ENCODE measurements at regions not wholly inside any gene's neighbourhood (a gene's known extent, or its start where the extent isn't known, plus 50 kb on each side); places are given as distances from the start of the nearest gene placed in this dataset.

DNA sequence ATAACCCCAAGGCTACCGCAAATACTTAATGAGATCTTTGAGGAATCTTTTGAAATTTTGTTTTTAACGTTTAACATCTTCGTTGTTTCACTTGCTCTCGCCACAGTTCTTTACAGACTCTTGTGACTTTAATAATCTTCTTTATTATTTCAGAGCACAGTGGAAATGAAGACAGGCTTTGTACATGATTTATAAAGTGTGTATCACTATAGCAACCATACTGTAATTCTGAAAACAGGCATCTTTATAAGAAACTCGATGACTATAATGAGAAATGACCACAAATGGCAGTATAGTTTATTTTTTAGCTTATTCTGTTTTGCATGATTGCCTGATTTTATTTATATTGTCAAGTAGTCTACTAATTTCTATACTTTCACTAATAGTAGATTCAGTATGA, 224.4 kb upstream of the GALNTL6 start:
- Histone ChIP-seq H3K36me3 (ENCODE audit: control insufficient read depth in 2 of 3, insufficient read depth in 3 of 3, low read length in 3 of 3) (no peaks in the 10 kb centered on the region), H3K27ac (ENCODE audit: low read depth, low read length) (no peak overlapping the region), H3K27me3 (ENCODE audit: control insufficient read depth in 2 of 2, insufficient read depth in 2 of 2, low read length in 2 of 2) (no peaks in the 10 kb centered on the region), H3K4me3 (ENCODE audit: low read length) (no peak overlapping the region), H3K9me3 (ENCODE audit: control insufficient read depth in 2 of 3, low read length in 3 of 3) (peaks cover 0 to 4% (median 0%) of the 10 kb centered on the region in 3 experiments), H3K4me1 (ENCODE audit: control insufficient read depth in 2 of 2, insufficient read depth in 2 of 2, low read length in 2 of 2) (no peaks in the 10 kb centered on the region)
- Mint-ChIP-seq H3K36me3 (no peaks in the 10 kb centered on the region), H3K27ac (no peak overlapping the region), H3K9me3 (peaks cover 0 to 22% (median 3%) of the 10 kb centered on the region in 11 donors), H3K4me1 (no peaks in the 10 kb centered on the region), H3K27me3 (no peaks in the 10 kb centered on the region), H3K4me3 (no peak overlapping the region)
- POLR2A ChIA-PET = no interaction called here
- CTCF ChIA-PET = no interaction called here
- DNase-seq (no peak), ATAC-seq (no peak)
- intact Hi-C loops (cut with micrococcal nuclease) = no loop called here

DNA sequence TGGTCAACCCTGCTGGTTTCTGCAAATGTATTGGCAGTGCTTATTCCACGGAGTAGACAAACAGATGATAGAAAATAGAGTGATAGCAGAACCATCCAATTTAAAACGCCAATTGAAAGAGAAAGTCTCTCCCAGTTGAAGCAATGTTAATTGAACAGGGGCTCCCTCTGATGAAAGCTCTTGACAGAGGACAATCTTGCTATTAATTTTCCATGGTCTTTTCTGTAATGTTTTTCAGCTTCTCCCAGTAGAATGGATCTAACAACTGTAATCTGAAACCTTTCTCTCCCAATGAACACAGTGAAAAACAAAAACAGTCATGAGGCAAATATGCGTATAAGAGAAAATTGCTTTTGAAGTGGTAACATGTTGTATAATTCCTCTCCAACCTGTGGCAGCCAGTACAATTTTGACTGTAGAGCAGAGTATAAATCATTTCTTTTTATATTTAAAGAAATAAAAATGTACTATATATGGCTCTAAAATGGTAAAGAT, 225.1 kb upstream of the GALNTL6 start:
- Mint-ChIP-seq H3K27me3 (no peaks in the 10 kb centered on the region), H3K4me3 (no peak overlapping the region), H3K36me3 (no peaks in the 10 kb centered on the region), H3K4me1 (no peaks in the 10 kb centered on the region), H3K27ac (no peak overlapping the region), H3K9me3 (peaks cover 0 to 17% (median 0%) of the 10 kb centered on the region in 11 donors)
- no peak for DNase-seq
- Histone ChIP-seq H3K9me3 (ENCODE audit: control insufficient read depth in 2 of 3, low read length in 3 of 3) (peaks cover 0 to 8% (median 0%) of the 10 kb centered on the region in 3 experiments), H3K4me3 (ENCODE audit: low read length) (no peak overlapping the region), H3K4me1 (ENCODE audit: control insufficient read depth in 2 of 2, insufficient read depth in 2 of 2, low read length in 2 of 2) (no peaks in the 10 kb centered on the region), H3K27me3 (ENCODE audit: control insufficient read depth in 2 of 2, insufficient read depth in 2 of 2, low read length in 2 of 2) (no peaks in the 10 kb centered on the region), H3K27ac (ENCODE audit: low read depth, low read length) (no peak overlapping the region), H3K36me3 (ENCODE audit: control insufficient read depth in 2 of 3, insufficient read depth in 3 of 3, low read length in 3 of 3) (no peaks in the 10 kb centered on the region)
- ATAC-seq = no peak
- intact Hi-C loops (cut with micrococcal nuclease) = no loop called here
- CTCF ChIA-PET = no interaction called here
- POLR2A ChIA-PET = no interaction called here

DNA sequence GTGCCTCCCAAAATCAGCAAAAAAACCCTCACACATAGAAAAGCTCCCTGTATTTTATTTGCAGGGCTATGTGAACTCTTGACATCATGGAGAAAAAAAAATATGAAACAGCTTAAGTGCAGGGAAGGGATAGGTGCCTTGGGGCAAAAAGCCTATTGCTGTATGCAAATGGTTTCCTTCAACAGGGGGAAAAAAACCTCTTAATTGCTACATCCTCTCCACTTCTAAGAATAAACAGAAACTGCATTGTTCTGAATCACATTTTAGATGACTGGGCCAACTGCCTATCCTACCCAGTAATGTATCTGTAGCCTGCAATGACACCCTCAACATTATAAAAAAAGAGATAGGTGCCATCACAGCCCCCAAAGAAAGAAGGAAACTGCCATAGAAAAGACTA, 229.4 kb upstream of the GALNTL6 start:
- peaks cover 0 to 8% (median 0%) of the 10 kb centered on the region in 3 experiments for H3K9me3 ChIP-seq (ENCODE audit: control insufficient read depth in 2 of 3, low read length in 3 of 3)
- no peaks in the 10 kb centered on the region for H3K36me3 Mint-ChIP-seq
- H3K4me1 ChIP-seq (ENCODE audit: control insufficient read depth in 2 of 2, insufficient read depth in 2 of 2, low read length in 2 of 2) = no peaks in the 10 kb centered on the region
- intact Hi-C loops (cut with micrococcal nuclease) = no loop called here
- no peaks in the 10 kb centered on the region for H3K36me3 ChIP-seq (ENCODE audit: control insufficient read depth in 2 of 3, insufficient read depth in 3 of 3, low read length in 3 of 3)
- H3K27ac Mint-ChIP-seq = no peak overlapping the region
- no peaks in the 10 kb centered on the region for H3K27me3 Mint-ChIP-seq
- no peaks in the 10 kb centered on the region for H3K4me1 Mint-ChIP-seq
- H3K4me3 ChIP-seq (ENCODE audit: low read length) = no peak overlapping the region
- DNase-seq (no peak), ATAC-seq (no peak)
- CTCF ChIA-PET = no interaction called here
- H3K27me3 ChIP-seq (ENCODE audit: control insufficient read depth in 2 of 2, insufficient read depth in 2 of 2, low read length in 2 of 2) = no peaks in the 10 kb centered on the region
- no peak overlapping the region for H3K4me3 Mint-ChIP-seq
- H3K27ac ChIP-seq (ENCODE audit: low read depth, low read length) = no peak overlapping the region
- H3K9me3 Mint-ChIP-seq = peaks cover 0 to 4% (median 0%) of the 10 kb centered on the region in 11 donors
- POLR2A ChIA-PET = no interaction called here

DNA sequence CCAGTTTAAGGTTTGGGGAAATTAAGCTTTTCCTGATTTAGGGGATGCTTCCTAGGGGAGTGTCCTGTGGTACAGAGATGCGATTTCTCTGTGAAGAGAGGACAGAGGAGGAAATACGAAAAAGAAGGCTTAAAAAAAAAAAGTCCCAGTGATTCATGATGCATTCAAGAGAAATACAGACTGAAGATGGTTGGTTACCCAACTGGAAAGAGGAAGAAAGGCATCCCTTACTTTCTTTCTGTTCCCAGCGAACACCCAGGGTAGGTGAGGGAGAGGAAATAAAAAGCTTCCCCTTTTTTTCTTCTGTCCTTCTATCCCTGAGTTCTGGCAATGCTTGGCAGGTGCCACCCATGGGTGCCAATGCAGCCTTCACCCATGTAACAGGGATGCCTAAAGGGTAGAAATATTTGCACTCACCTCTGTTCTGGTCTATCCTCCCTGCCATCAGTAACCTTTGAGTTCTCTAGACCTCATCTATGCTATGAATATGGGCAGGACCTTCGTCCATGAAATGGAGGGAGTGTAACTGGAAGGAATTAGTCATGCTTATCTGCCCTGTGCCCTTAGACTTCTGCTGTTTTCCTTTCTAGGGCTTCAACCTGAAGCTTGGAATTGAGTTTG, 230.1 kb upstream of the GALNTL6 start:
- H3K36me3 Mint-ChIP-seq = no peaks in the 10 kb centered on the region
- H3K27me3 ChIP-seq (ENCODE audit: control insufficient read depth in 2 of 2, insufficient read depth in 2 of 2, low read length in 2 of 2) = no peaks in the 10 kb centered on the region
- ChIA-PET CTCF (no interaction called here), POLR2A (no interaction called here)
- H3K36me3 ChIP-seq (ENCODE audit: control insufficient read depth in 2 of 3, insufficient read depth in 3 of 3, low read length in 3 of 3) = no peaks in the 10 kb centered on the region
- H3K4me1 Mint-ChIP-seq = no peaks in the 10 kb centered on the region
- H3K9me3 Mint-ChIP-seq = peaks cover 0 to 6% (median 0%) of the 10 kb centered on the region in 11 donors
- intact Hi-C loops (cut with micrococcal nuclease) = no loop called here
- H3K4me3 ChIP-seq (ENCODE audit: low read length) = no peak overlapping the region
- no peaks in the 10 kb centered on the region for H3K27me3 Mint-ChIP-seq
- no peak overlapping the region for H3K27ac ChIP-seq (ENCODE audit: low read depth, low read length)
- H3K27ac Mint-ChIP-seq = no peak overlapping the region
- no peak overlapping the region for H3K4me3 Mint-ChIP-seq
- peaks cover 0 to 8% (median 0%) of the 10 kb centered on the region in 3 experiments for H3K9me3 ChIP-seq (ENCODE audit: control insufficient read depth in 2 of 3, low read length in 3 of 3)
- no peak for DNase-seq
- no peak for ATAC-seq
- no peaks in the 10 kb centered on the region for H3K4me1 ChIP-seq (ENCODE audit: control insufficient read depth in 2 of 2, insufficient read depth in 2 of 2, low read length in 2 of 2)

DNA sequence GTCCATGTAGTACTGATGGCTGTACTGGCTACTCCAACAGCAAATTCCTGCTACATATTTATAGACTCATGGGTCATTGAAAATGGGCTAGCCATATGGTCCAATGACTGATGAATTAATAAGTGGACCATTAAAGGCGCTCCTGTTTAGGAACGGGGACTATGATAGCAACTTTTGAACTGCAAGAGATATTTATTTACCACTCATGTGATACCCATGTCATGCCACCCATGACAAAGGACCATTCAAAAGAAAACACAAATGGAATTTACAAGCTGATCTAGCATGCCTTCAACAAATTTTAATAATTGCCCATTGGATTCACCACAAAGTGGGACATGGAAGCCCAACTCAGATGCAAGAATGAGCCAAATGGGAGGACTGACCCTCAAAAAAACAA, 240.0 kb upstream of the GALNTL6 start:
- DNase-seq (no peak), ATAC-seq (no peak)
- no peak overlapping the region for H3K4me3 ChIP-seq (ENCODE audit: low read length)
- ChIA-PET POLR2A (no interaction called here), CTCF (no interaction called here)
- no peaks in the 10 kb centered on the region for H3K36me3 ChIP-seq (ENCODE audit: control insufficient read depth in 2 of 3, insufficient read depth in 3 of 3, low read length in 3 of 3)
- Mint-ChIP-seq H3K27ac (no peak overlapping the region), H3K27me3 (no peaks in the 10 kb centered on the region), H3K4me1 (no peaks in the 10 kb centered on the region), H3K36me3 (no peaks in the 10 kb centered on the region), H3K4me3 (no peak overlapping the region), H3K9me3 (peaks cover 0 to 11% (median 5%) of the 10 kb centered on the region in 11 donors)
- H3K27me3 ChIP-seq (ENCODE audit: control insufficient read depth in 2 of 2, insufficient read depth in 2 of 2, low read length in 2 of 2) = no peaks in the 10 kb centered on the region
- H3K4me1 ChIP-seq (ENCODE audit: control insufficient read depth in 2 of 2, insufficient read depth in 2 of 2, low read length in 2 of 2) = no peaks in the 10 kb centered on the region
- H3K27ac ChIP-seq (ENCODE audit: low read depth, low read length) = no peak overlapping the region
- intact Hi-C loops (cut with micrococcal nuclease) = no loop called here
- H3K9me3 ChIP-seq (ENCODE audit: control insufficient read depth in 2 of 3, low read length in 3 of 3) = peaks cover 0 to 4% (median 0%) of the 10 kb centered on the region in 3 experiments

DNA sequence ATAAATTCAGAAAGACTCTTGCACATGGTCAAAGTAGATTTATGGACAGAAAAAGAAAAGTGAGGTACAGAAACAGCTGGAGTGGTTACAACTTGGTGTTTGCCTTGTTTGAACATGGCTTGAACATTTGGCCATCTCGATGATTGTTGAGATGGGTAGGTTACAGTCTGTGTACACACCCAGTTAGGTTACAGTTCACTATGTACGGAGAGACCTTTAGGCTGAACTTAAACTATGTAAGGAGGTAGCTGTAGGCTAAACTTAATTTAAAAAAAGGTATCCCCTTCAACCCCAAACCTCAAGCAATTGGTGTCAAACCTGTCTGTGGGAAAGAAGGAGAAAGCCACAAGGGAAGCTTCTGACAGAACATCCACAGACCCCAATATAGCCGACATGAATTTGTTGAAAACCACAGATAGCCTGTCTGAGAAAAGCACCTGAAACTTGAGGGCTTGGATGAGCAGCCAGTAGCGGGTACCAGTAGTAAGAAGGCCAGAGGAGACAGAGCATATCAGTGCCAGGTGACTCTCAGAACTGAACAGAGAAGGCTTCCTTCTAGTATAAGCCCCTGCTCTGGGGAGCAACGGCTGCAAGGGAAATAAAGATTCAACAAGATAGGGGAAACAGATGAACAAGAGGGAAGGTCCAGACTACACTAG, 247.9 kb upstream of the GALNTL6 start:
- Histone ChIP-seq H3K36me3 (ENCODE audit: control insufficient read depth in 2 of 3, insufficient read depth in 3 of 3, low read length in 3 of 3) (no peaks in the 10 kb centered on the region), H3K4me1 (ENCODE audit: control insufficient read depth in 2 of 2, insufficient read depth in 2 of 2, low read length in 2 of 2) (no peaks in the 10 kb centered on the region), H3K4me3 (ENCODE audit: low read length) (no peak overlapping the region), H3K27me3 (ENCODE audit: control insufficient read depth in 2 of 2, insufficient read depth in 2 of 2, low read length in 2 of 2) (no peaks in the 10 kb centered on the region), H3K27ac (ENCODE audit: low read depth, low read length) (no peak overlapping the region), H3K9me3 (ENCODE audit: control insufficient read depth in 2 of 3, low read length in 3 of 3) (no peaks in the 10 kb centered on the region)
- DNase-seq = no peak
- Mint-ChIP-seq H3K4me1 (no peaks in the 10 kb centered on the region), H3K36me3 (no peaks in the 10 kb centered on the region), H3K4me3 (no peak overlapping the region), H3K9me3 (peaks cover 0 to 10% (median 1%) of the 10 kb centered on the region in 11 donors), H3K27ac (no peak overlapping the region), H3K27me3 (no peaks in the 10 kb centered on the region)
- CTCF ChIA-PET = no interaction called here
- intact Hi-C loops (cut with micrococcal nuclease) = no loop called here
- no peak for ATAC-seq
- POLR2A ChIA-PET = no interaction called here

DNA sequence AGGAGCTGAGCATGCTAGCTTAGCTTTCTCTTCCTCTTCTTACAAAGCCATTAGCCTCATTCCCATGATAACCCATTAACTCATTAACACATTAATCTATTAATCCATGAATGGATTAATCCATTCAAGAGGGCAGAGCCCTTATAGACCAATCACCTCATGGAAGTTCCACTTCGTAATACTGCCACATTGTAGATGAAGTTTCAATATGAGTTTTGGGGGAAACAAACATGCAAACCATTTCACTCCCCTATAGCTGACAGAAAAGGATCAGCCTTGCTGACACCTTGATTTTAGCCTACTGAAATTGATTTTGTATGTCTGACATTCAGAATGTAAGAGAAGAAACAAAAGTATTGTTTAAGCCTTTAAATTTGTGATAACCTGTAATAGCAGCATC, 251.8 kb upstream of the GALNTL6 start:
- H3K27ac ChIP-seq (ENCODE audit: low read depth, low read length) = no peak overlapping the region
- ChIA-PET POLR2A (no interaction called here), CTCF (no interaction called here)
- no peak overlapping the region for H3K4me3 ChIP-seq (ENCODE audit: low read length)
- Mint-ChIP-seq H3K4me3 (no peak overlapping the region), H3K4me1 (no peaks in the 10 kb centered on the region), H3K36me3 (no peaks in the 10 kb centered on the region), H3K9me3 (peaks cover 0 to 10% (median 0%) of the 10 kb centered on the region in 11 donors), H3K27me3 (no peaks in the 10 kb centered on the region), H3K27ac (no peak overlapping the region)
- no peaks in the 10 kb centered on the region for H3K27me3 ChIP-seq (ENCODE audit: control insufficient read depth in 2 of 2, insufficient read depth in 2 of 2, low read length in 2 of 2)
- no peaks in the 10 kb centered on the region for H3K36me3 ChIP-seq (ENCODE audit: control insufficient read depth in 2 of 3, insufficient read depth in 3 of 3, low read length in 3 of 3)
- ATAC-seq (no peak), DNase-seq (no peak)
- intact Hi-C loops (cut with micrococcal nuclease) = no loop called here
- H3K4me1 ChIP-seq (ENCODE audit: control insufficient read depth in 2 of 2, insufficient read depth in 2 of 2, low read length in 2 of 2) = no peaks in the 10 kb centered on the region
- H3K9me3 ChIP-seq (ENCODE audit: control insufficient read depth in 2 of 3, low read length in 3 of 3) = no peaks in the 10 kb centered on the region
